GM23248 (cell line): ENCODE measurements at regions not wholly inside any gene's neighbourhood (a gene's known extent, or its start where the extent isn't known, plus 50 kb on each side); places are given as distances from the start of the nearest gene placed in this dataset.

Experiments
- EZH2 ChIP-seq: fragments of 200-600 bp; sonication (generic); IDR thresholded peaks from 2 replicates; pipeline ENCODE4 v1.6.1; 2018; ENCODE audit warnings: antibody characterized with exemption, mild to moderate bottlenecking; ENCODE audit not compliant: insufficient read depth, poor library complexity, severe bottlenecking
- EZH2phosphoT487 ChIP-seq: fragments of 200-600 bp; sonication (generic); IDR thresholded peaks from 2 replicates; pipeline ENCODE4 v1.6.1; 2018; ENCODE audit warnings: antibody characterized with exemption, moderate library complexity, mild to moderate bottlenecking, low read depth; ENCODE audit not compliant: insufficient read depth

DNA sequence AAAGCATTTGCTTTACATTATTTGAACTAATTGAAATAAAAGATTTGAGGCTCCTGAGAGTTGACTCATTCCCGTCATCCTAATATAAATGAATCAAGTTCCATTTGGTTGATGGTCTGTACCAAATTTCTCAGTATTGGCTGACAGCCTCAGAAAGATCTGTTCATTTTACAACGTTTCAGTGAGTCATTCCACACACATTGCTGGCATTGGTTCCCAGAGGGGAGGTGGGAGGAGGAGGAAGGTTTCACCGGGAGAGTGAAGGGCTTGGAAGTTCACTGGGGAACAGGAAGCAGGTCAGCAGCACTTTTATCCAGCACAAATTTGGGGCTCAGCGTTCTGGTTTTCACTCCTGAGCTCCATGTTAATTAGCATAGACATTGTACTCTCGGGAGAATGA, 176.7 kb upstream of the CADPS start:
- no peak for TF ChIP-seq EZH2phosphoT487
- TF ChIP-seq EZH2: no peak
